SK-N-SH (cell line): ENCODE measurements at regions not wholly inside any gene's neighbourhood (a gene's known extent, or its start where the extent isn't known, plus 50 kb on each side); places are given as distances from the start of the nearest gene placed in this dataset.

Source experiments
- CTCF ChIA-PET: fragments of 300-600, 350-600 bp; formaldehyde crosslinking; extraction: SDS; loops from one replicate; lab custom pipeline; 2021; lab: Yijun Ruan, JAX
- POLR2A ChIA-PET: fragments of 350-600 bp; sonication (Branson Sonifier 250); formaldehyde crosslinking; extraction: SDS; loops from one replicate; lab custom pipeline; 2020; ENCODE audit warnings: antibody characterized with exemption, inconsistent platforms; lab: Yijun Ruan, JAX
- DNase-seq: peaks from one replicate; pipeline ENCODE4 v3.0.0; 2012
- H2AFZ ChIP-seq: fragments of 200-600 bp; sonication (generic); 2 replicates; pipeline ENCODE4 v1.8.1; 2016; ENCODE audit warnings: antibody characterized with exemption, mild to moderate bottlenecking, low read depth
- H3F3A ChIP-seq: fragments of 200-600 bp; sonication (generic); replicated peaks from 2 replicates; pipeline ENCODE3; 2016; ENCODE audit warnings: antibody characterized with exemption, mild to moderate bottlenecking; ENCODE audit not compliant: insufficient read depth
- H3K27ac ChIP-seq, 2 experiments: fragments of 200-500 bp in 1 of 2; fragments of 200-600 bp in 1 of 2; sonication (Bioruptor generic) in 1 of 2; sonication (generic), shearing (Covaris generic) in 1 of 2; 2 replicates each; pipeline versions ENCODE4 v1.5.1 to v1.6.1; 2014 to 2016; ENCODE audit warnings: low read depth in 2 of 2, inconsistent platforms in 1 of 2, low read length in 1 of 2, mild to moderate bottlenecking in 1 of 2, mixed read lengths in 1 of 2
- H3K27me3 ChIP-seq: fragments of 200-600 bp; sonication (generic), shearing (Covaris generic); 2 replicates; pipeline ENCODE4 v1.6.1; 2016; ENCODE audit warnings: mixed run types; ENCODE audit not compliant: insufficient read depth
- H3K36me3 ChIP-seq, 2 experiments: fragments of 200-500 bp in 1 of 2; fragments of 200-600 bp in 1 of 2; sonication (Bioruptor generic) in 1 of 2; sonication (generic) in 1 of 2; replicated peaks in 1 of 2; 2 replicates each; pipeline versions ENCODE3 to v1.5.1; 2014 to 2016; ENCODE audit warnings: low read length in 1 of 2, mild to moderate bottlenecking in 1 of 2; ENCODE audit not compliant: insufficient read depth in 2 of 2, control insufficient read depth in 1 of 2
- H3K4me1 ChIP-seq, 2 experiments: fragments of 200-500 bp in 1 of 2; fragments of 200-600 bp in 1 of 2; sonication (Bioruptor generic) in 1 of 2; sonication (generic), shearing (Covaris generic) in 1 of 2; 2 replicates each; pipeline versions ENCODE4 v1.5.1 to v1.6.1; 2014 to 2016; ENCODE audit warnings: low read depth in 1 of 2, low read length in 1 of 2, mixed run types in 1 of 2; ENCODE audit not compliant: insufficient read depth in 2 of 2, control insufficient read depth in 1 of 2
- H3K4me2 ChIP-seq: fragments of 200-600 bp; sonication (generic), shearing (Covaris generic); 2 replicates; pipeline ENCODE4 v1.6.1; 2017; ENCODE audit warnings: mixed run types
- H3K4me3 ChIP-seq, 2 experiments: fragments of 200-500 bp in 1 of 2; fragments of 200-600 bp in 1 of 2; sonication (Bioruptor generic) in 1 of 2; sonication (generic), shearing (Covaris generic) in 1 of 2; 2 replicates each; pipeline versions ENCODE4 v1.5.1 to v1.8.1; 2014 to 2016; ENCODE audit warnings: low read depth in 2 of 2, inconsistent platforms in 1 of 2, low read length in 1 of 2, mild to moderate bottlenecking in 1 of 2, mixed read lengths in 1 of 2, moderate library complexity in 1 of 2
- H3K79me2 ChIP-seq: fragments of 200-600 bp; sonication (generic); 2 replicates; pipeline ENCODE4 v1.8.1; 2017; ENCODE audit warnings: mild to moderate bottlenecking; ENCODE audit not compliant: insufficient read depth
- H3K9ac ChIP-seq: fragments of 200-600 bp; sonication (generic); 2 replicates; pipeline ENCODE4 v1.6.1; 2017; ENCODE audit warnings: mixed run types
- H3K9me2 ChIP-seq: fragments of 200-600 bp; sonication (generic); 2 replicates; pipeline ENCODE4 v1.6.1; 2017; ENCODE audit warnings: mixed run types
- H3K9me3 ChIP-seq: fragments of 200-600 bp; sonication (generic); 2 replicates; pipeline ENCODE4 v1.6.1; 2017; ENCODE audit warnings: mixed run types, mild to moderate bottlenecking, moderate library complexity
- H4K20me1 ChIP-seq: fragments of 200-600 bp; sonication (generic); 2 replicates; pipeline ENCODE4 v1.6.1; 2017; ENCODE audit warnings: mild to moderate bottlenecking, mixed run types; ENCODE audit not compliant: insufficient read depth
- ELF1 ChIP-seq: IDR thresholded peaks from 2 replicates; pipeline ENCODE4 v1.4.0; 2012
- EP300 ChIP-seq, 2 experiments: IDR thresholded peaks; 2 replicates each; pipeline versions ENCODE4 v1.4.0 to v1.6.1; 2012; ENCODE audit warnings: borderline replicate concordance in 1 of 2, low read depth in 1 of 2, low read length in 1 of 2
- FOSL2 ChIP-seq: IDR thresholded peaks from 2 replicates; pipeline ENCODE4 v1.4.0; 2012; ENCODE audit warnings: low read depth, mild to moderate bottlenecking, moderate library complexity, borderline replicate concordance
- FOXJ3 ChIP-seq: sonication (generic); formaldehyde crosslinking; IDR thresholded peaks from 2 replicates; pipeline ENCODE4 v1.5.1; 2020; ENCODE audit warnings: mild to moderate bottlenecking, missing genetic modification reagents
- FOXM1 ChIP-seq: IDR thresholded peaks from 2 replicates; pipeline ENCODE4 v1.4.0; 2012; ENCODE audit warnings: low read depth, mild to moderate bottlenecking
- GABPA ChIP-seq: IDR thresholded peaks from 2 replicates; pipeline ENCODE4 v1.4.0; 2012; ENCODE audit warnings: low read depth, mild to moderate bottlenecking
- GATA2 ChIP-seq: sonication (generic); formaldehyde crosslinking; IDR thresholded peaks from 2 replicates; pipeline ENCODE4 v1.5.0; 2020; ENCODE audit warnings: mild to moderate bottlenecking, missing genetic modification reagents
- MEF2A ChIP-seq: IDR thresholded peaks from 2 replicates; pipeline ENCODE4 v1.4.0; 2012; ENCODE audit warnings: low read depth, borderline replicate concordance
- NRF1 ChIP-seq: IDR thresholded peaks from 2 replicates; pipeline ENCODE4 v1.6.1; 2012; ENCODE audit warnings: low read depth, mild to moderate bottlenecking, low read length
- POLR2AphosphoS5 ChIP-seq: IDR thresholded peaks from 2 replicates; pipeline ENCODE4 v1.6.1; 2012; ENCODE audit warnings: low read depth, low read length
- RAD21 ChIP-seq: IDR thresholded peaks from 2 replicates; pipeline ENCODE4 v1.6.1; 2012; ENCODE audit warnings: mild to moderate bottlenecking, low read length
- RCOR1 ChIP-seq: fragments of 150-350 bp; IDR thresholded peaks from 2 replicates; pipeline ENCODE4 v1.6.1; 2017; ENCODE audit warnings: antibody characterized with exemption, low read length
- RFX5 ChIP-seq: IDR thresholded peaks from 2 replicates; pipeline ENCODE4 v1.6.1; 2012; ENCODE audit warnings: mild to moderate bottlenecking, improper control_type of control experiment, low read length
- TCF12 ChIP-seq: IDR thresholded peaks from 2 replicates; pipeline ENCODE4 v1.4.0; 2012
- WGBS: methylation state at CpG from one replicate; pipeline ENCODE4 v1.1.6; 2017; ENCODE audit warnings: low lambda C conversion rate; 5-methylcytosine and 5-hydroxymethylcytosine counted together
- TF ChIP-seq, protein P1 (sequence below): fragments of 150-350 bp; IDR thresholded peaks from 2 replicates; pipeline ENCODE4 v1.6.1; 2016; ENCODE audit warnings: mild to moderate bottlenecking, low read depth, low read length
- TF ChIP-seq, protein P2 (sequence below): fragments of 200-600 bp; sonication (generic); IDR thresholded peaks from 2 replicates; pipeline ENCODE4 v1.6.1; 2017; ENCODE audit warnings: antibody characterized with exemption, mild to moderate bottlenecking, moderate library complexity
- TF ChIP-seq, protein P3 (sequence below): IDR thresholded peaks from 2 replicates; pipeline ENCODE4 v1.4.0; 2012; ENCODE audit warnings: low read depth, borderline replicate concordance
- TF ChIP-seq, protein P4 (sequence below): IDR thresholded peaks from 2 replicates; pipeline ENCODE4 v1.6.1; 2012; ENCODE audit warnings: mild to moderate bottlenecking, low read depth, low read length, moderate library complexity

DNA sequence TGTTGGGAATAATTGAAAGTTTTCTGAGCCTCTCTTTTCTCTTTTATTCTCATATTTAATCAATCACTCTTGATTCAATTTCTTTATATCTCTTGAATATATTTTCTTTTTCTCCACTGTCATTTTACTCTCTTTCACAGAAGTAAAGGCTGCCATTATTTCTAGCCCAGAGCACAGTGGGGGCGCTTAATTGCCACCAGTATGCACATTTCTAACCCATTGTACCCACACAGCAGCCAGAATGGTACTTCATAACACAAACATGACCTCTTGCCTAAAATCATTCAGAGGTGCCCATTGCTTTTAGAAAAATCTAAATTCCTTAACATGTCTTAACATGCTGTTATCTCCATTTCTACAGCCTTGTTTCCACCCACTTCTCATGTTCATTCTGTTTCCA, 190.2 kb upstream of the LMO3 start:
- Histone ChIP-seq H3K36me3 (no peaks in the 10 kb centered on the region), H3K27ac (no peak overlapping the region), H3K4me1 (no peaks in the 10 kb centered on the region), H3K79me2 (no peaks in the 10 kb centered on the region), H3K4me3 (no peak overlapping the region)
- DNase-seq = no peak
- TF ChIP-seq FOXJ3 (CRISPR knock-in tag) (no peak), POLR2AphosphoS5 (no peak), FOXM1 (no peak), EP300 (IDR thresholded peaks at IDR 0.05; ENCODE audit: borderline replicate concordance in 1 of 2, low read depth in 1 of 2, low read length in 1 of 2) (no peak), GABPA (no peak), RCOR1 (no peak), TCF12 (no peak), RFX5 (no peak), RAD21 (no peak), MEF2A (no peak)
- TF ChIP-seq, protein P1, sequence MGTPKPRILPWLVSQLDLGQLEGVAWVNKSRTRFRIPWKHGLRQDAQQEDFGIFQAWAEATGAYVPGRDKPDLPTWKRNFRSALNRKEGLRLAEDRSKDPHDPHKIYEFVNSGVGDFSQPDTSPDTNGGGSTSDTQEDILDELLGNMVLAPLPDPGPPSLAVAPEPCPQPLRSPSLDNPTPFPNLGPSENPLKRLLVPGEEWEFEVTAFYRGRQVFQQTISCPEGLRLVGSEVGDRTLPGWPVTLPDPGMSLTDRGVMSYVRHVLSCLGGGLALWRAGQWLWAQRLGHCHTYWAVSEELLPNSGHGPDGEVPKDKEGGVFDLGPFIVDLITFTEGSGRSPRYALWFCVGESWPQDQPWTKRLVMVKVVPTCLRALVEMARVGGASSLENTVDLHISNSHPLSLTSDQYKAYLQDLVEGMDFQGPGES = no peak
- TF ChIP-seq, protein P2, sequence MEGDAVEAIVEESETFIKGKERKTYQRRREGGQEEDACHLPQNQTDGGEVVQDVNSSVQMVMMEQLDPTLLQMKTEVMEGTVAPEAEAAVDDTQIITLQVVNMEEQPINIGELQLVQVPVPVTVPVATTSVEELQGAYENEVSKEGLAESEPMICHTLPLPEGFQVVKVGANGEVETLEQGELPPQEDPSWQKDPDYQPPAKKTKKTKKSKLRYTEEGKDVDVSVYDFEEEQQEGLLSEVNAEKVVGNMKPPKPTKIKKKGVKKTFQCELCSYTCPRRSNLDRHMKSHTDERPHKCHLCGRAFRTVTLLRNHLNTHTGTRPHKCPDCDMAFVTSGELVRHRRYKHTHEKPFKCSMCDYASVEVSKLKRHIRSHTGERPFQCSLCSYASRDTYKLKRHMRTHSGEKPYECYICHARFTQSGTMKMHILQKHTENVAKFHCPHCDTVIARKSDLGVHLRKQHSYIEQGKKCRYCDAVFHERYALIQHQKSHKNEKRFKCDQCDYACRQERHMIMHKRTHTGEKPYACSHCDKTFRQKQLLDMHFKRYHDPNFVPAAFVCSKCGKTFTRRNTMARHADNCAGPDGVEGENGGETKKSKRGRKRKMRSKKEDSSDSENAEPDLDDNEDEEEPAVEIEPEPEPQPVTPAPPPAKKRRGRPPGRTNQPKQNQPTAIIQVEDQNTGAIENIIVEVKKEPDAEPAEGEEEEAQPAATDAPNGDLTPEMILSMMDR = no peak
- TF ChIP-seq, protein P3, sequence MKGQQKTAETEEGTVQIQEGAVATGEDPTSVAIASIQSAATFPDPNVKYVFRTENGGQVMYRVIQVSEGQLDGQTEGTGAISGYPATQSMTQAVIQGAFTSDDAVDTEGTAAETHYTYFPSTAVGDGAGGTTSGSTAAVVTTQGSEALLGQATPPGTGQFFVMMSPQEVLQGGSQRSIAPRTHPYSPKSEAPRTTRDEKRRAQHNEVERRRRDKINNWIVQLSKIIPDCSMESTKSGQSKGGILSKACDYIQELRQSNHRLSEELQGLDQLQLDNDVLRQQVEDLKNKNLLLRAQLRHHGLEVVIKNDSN = no peak
- TF ChIP-seq, all 33 proteins: peak for 0
- no peaks in the 10 kb centered on the region for H3K9me3 ChIP-seq
- no peak overlapping the region for H3K4me2 ChIP-seq
- no peaks in the 10 kb centered on the region for H3K27me3 ChIP-seq
- ChIA-PET CTCF (interaction anchor here (1.1 kb wide), 2 partner anchors 19 to 197 kb away, joined by 3 to 4 read pairs; no protein-coding TSS in a partner anchor), POLR2A (no interaction called here)
- H3K9me2 ChIP-seq = no peaks in the 10 kb centered on the region
- H3F3A ChIP-seq = no peaks in the 10 kb centered on the region
- H2AFZ ChIP-seq = no peak overlapping the region
- 3% methylated on average over 1 of the region's 1 CpG for WGBS
- H4K20me1 ChIP-seq = no peaks in the 10 kb centered on the region
- no peak overlapping the region for H3K9ac ChIP-seq

DNA sequence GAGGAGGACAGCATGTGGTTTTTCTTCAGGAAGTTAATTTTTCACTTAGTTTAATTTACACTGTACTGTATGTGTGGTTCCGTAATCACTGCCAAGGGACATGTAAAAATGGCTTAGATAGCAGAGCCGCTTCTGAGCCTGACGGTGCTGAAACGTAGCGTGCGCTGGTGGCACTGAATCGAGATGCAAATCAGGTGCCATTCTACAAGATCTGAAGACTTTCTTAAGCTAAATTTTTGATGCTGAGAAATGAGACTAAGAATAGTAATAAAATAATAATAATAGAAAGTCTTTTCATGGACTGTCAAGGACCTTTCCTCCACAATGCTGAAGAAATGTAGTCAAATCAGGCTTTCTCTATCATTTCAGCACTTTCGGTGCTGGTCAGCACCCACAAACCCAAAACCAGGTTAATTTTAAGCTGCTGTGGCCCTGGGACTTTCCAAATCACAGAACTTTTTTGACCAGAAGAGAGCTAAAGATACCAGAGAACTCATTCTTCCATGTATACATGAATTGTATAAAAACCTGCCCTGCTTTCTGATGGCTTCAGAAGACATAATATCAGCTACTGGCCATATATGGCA, 183.3 kb upstream of the LMO3 start:
- Histone ChIP-seq H3K9me2 (no peaks in the 10 kb centered on the region), H3K36me3 (no peaks in the 10 kb centered on the region), H4K20me1 (no peaks in the 10 kb centered on the region), H3K79me2 (no peaks in the 10 kb centered on the region), H3K4me1 (peaks cover 0 to 2% of the 10 kb centered on the region in 2 experiments; a peak in 2 of 4 replicates), H3K9ac (no peak overlapping the region), H3F3A (no peaks in the 10 kb centered on the region), H3K27ac (peak overlapping the region in 1 of 2 experiments; percentile 43; a peak in 1 of 4 replicates), H2AFZ (no peak overlapping the region), H3K27me3 (no peaks in the 10 kb centered on the region), H3K9me3 (no peaks in the 10 kb centered on the region), H3K4me3 (no peak overlapping the region), H3K4me2 (no peak overlapping the region)
- 14% methylated on average over 8 of the region's 8 CpGs for WGBS
- TF ChIP-seq FOSL2 = no peak
- TF ChIP-seq GATA2 (CRISPR knock-in tag) = peak; percentile 53
- TF ChIP-seq NRF1 = no peak
- no peak for TF ChIP-seq MEF2A
- no peak for TF ChIP-seq ELF1
- TF ChIP-seq, protein P2 = no peak
- TF ChIP-seq, protein P4, sequence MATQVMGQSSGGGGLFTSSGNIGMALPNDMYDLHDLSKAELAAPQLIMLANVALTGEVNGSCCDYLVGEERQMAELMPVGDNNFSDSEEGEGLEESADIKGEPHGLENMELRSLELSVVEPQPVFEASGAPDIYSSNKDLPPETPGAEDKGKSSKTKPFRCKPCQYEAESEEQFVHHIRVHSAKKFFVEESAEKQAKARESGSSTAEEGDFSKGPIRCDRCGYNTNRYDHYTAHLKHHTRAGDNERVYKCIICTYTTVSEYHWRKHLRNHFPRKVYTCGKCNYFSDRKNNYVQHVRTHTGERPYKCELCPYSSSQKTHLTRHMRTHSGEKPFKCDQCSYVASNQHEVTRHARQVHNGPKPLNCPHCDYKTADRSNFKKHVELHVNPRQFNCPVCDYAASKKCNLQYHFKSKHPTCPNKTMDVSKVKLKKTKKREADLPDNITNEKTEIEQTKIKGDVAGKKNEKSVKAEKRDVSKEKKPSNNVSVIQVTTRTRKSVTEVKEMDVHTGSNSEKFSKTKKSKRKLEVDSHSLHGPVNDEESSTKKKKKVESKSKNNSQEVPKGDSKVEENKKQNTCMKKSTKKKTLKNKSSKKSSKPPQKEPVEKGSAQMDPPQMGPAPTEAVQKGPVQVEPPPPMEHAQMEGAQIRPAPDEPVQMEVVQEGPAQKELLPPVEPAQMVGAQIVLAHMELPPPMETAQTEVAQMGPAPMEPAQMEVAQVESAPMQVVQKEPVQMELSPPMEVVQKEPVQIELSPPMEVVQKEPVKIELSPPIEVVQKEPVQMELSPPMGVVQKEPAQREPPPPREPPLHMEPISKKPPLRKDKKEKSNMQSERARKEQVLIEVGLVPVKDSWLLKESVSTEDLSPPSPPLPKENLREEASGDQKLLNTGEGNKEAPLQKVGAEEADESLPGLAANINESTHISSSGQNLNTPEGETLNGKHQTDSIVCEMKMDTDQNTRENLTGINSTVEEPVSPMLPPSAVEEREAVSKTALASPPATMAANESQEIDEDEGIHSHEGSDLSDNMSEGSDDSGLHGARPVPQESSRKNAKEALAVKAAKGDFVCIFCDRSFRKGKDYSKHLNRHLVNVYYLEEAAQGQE = no peak
- peak; percentile 5 for DNase-seq
- ChIA-PET CTCF (interaction anchor here (0.8 to 1.1 kb wide), 2 partner anchors 93 to 183 kb away, joined by 3 read pairs; no protein-coding TSS in a partner anchor), POLR2A (no interaction called here)
